Activated gamma-delta T cell (primary cell): ENCODE measurements at regions not wholly inside any gene's neighbourhood (a gene's known extent, or its start where the extent isn't known, plus 50 kb on each side); places are given as distances from the start of the nearest gene placed in this dataset.

ENCODE experiments used
- DNase-seq: peaks from one replicate; lab custom pipeline; 2025; lab: John Stamatoyannopoulos, UW

DNA sequence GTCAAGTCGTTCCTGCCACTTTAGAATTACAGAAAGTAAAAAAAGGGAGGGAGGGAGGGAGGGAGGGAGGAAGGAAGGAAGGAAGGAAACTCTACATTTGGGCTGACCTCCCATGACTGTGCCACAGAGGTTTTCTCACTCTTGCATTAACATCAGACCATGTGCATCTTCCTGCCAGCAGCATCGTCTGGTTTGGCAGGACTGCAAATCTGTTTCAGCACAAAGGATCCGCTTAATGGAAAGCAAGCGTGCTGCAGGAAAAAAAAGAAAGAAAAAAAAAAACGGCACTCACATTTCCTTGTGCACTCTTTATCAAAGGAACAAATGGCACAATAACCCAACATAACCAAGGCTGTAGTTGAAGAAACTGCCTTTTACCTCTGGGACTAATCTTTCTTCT, 148.8 kb upstream of the HES1 start:
- DNase-seq: no peak

DNA sequence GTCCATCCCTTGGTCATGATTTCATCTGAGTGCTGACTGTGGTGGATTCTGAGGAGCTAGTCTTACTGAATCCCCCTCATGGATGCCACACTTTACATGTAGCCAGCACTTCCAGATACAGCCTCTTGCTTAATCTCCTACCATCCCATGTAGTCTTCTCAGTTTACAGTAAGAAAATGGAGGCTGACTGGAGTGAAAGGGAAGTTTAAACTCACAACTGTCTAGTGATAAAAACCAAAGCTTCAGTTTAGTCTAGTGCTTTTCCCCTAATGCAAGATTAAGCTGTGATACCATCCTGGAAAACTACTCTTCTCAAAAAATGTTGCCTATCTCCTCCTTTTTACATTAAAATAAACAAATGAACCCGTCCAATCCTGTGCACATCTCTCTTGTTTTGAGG, 146.8 kb upstream of the HES1 start:
- no peak for DNase-seq

- no peak for DNase-seq
Measured at GRCh38 chr3:193991666-193992424, 144.1 kb upstream of the HES1 start.

DNA sequence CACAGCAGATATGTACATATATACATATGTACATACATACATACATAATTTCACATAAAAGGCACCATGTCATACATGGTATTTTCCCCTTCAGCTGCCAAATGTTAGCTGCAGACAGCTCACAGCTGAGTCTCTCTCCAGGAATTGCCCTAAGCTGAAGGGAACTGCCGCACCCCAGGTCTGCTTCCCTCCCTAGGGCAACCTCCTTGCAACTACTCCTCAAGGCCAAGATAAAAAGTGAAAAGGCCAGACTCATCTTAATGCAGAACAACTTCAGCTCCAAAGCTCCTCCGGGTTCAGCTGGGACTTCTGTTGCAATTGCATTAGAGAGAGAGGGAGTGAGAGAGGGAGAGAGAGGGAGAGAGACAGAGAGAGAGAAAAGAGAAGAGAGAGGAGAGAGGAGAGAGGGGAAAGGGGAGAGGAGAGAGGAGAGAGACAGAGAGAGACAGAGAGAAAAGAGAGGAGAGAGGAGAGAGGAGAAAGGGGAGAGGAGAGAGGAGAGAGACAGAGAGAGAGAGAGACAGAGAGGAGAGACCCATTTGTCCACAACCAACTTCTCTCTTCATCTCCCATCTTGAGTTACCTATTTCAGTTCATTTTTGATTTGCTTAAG, 143.4 kb upstream of the HES1 start:
- DNase-seq: no peak

GRCh38 chr3:193996221-193996620, 139.7 kb upstream of the HES1 start:
- no peak for DNase-seq

- DNase-seq: no peak
Measured at GRCh38 chr3:193996641-193997089, 139.3 kb upstream of the HES1 start.

DNA sequence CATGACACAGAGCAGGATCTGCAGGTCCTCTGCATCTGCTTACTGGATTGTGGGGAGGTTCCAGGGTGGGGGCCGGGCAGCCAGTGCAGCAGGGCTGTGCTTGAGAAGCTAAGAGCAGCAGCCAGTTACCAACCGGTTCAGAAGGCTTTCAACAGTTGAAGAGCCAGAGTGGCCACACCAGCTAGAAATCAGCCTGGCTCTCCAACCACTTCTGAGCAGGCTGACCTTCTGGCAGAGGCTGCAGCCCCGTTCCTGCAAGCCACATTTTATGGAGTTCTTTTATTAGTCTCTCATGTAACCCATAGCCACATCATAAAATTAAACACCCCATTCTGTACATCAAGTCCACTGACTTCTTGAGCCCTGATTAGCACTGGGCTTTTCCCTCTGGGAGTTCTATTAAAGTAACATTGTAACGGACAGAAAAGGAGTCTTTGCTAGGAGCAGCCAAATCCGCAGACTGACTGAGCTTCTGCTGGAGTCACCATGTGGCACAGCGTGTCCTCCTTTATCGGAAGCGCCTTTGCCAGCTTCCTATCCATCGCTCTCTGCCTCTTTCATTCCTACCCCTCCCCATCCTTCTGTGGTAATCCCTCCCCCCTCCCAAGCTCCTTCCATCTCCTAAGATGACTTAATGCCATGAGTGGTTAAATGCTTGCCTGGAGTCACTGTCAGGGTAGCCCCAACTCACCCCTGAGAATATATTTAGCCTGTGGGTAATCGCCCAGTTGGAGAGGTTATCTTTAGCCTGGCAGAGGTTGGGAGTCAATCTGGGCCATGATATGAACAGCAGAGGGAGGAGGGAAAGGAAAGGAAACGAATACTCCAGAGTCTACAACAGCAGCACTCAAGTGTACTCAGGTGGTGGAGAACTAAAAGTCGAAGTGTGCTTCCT, 138.5 kb upstream of the HES1 start:
- no peak for DNase-seq

DNA sequence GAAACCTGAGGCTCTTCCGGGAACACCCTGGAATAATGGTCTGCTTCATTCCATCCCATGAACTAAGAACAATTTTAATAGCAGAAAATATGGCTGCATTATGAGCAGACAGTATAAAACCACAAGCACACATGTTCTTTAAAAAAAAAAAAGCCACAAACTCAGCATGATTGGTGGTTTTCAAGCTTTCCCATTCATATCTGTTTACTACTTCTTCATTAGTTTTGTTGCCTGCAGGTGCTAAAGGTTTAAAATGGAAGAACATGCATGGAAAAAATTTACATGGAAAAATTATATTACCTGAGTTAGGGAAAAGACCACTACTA, 137.9 kb upstream of the HES1 start:
- no peak for DNase-seq

DNA sequence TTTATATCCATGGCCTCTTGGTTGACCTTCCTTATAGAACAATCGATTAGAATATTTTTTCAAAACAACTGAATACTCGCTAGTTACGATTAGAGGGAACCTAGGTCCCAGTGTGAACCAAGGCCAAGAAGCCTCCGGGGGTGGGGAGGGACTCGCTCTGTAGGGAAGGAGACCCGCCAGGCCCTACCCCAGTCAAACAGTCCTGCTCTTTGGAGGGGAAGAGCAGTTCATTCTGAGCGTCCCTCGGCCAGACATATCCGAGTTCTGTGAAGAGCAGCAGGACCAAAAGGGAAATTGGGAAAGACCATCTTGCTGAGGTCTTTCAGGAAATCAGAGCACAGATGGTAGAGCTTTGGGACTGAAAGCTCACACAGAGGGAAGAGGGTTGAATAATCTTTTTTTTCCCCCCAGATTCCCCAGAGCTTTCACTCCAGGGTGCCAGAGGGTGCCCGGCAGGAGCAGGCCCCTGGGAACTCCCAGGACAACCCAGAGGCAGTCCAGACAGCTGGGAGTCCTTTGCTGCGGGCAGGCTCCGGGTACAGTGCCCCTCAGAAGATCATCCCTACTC, 137.2 kb upstream of the HES1 start:
- DNase-seq: no peak

DNA sequence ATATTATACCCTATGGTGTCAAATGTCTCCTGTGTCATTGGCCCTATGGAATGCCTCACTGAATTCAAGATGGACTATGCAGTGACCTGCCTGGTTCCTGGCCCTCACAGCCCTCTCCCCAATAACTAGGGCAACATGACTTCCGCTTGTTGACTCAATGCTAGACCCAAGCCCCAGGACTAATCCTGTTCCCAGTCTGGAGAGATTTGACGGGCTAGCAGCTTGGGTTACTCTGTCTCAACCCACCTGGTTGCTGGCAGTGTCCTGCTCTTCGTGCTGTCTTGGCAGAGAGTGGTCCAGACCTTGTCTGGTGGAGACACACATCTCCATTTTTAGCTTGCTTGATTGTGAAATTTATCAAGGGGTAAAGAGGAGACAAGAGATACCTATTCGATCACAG, 135.8 kb upstream of the HES1 start:
- DNase-seq: no peak

DNA sequence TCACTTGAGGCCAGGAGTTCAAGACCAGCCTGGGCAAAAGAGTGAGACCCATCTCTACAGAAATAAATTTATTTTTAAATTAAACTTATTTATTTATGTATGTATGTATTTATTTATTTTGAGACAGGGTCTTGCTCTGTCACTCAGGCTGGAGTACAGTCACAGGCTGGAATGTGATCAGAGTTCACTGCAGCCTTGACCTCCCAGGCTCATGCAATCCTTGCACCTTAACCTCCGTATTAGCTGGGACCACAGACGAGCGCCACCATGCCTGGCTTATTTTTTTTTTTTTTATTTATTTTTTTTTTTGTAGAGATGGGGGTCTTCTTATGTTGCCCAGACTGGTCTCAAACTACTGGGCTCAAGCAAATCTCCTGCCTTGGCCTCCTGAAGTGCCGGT, 135.2 kb upstream of the HES1 start:
- no peak for DNase-seq

DNA sequence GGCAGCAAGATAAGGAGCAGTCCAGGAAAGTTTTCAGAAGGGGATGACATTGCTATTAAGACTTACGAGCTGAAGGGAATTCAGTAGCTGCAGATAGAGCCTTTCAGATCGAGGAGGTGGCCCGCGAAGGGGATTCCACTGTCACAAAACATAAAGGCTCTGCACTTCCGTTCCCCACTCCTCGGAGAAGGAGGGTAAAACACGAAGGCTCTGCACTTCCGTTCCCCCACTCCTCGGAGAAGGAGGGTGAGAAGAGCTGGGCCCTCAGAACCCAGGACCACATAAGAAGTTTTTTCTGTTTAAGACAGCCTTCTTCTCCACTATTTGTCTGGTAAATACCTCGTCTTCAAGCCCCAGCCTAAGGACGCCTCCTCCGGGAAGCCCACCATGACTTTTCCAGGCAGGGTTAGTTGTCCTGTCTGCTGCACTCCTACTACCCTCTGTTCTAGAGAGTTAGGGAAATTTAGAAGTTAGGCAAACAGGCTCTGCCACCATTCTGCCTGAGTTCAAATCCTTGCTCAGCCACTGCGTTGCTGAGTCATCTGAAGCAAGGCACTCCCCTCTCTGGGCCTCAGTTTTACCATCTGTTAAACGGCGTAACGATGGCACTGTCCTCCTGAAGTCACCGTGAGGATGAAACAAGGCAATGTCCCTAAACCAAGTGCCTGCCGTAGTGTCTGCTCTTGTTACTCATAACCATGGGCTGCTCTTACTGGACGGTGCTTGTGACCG, 134.1 kb upstream of the HES1 start:
- DNase-seq: no peak

GRCh38 chr3:194003114-194004057, 132.6 kb upstream of the HES1 start:
- DNase-seq: no peak

DNA sequence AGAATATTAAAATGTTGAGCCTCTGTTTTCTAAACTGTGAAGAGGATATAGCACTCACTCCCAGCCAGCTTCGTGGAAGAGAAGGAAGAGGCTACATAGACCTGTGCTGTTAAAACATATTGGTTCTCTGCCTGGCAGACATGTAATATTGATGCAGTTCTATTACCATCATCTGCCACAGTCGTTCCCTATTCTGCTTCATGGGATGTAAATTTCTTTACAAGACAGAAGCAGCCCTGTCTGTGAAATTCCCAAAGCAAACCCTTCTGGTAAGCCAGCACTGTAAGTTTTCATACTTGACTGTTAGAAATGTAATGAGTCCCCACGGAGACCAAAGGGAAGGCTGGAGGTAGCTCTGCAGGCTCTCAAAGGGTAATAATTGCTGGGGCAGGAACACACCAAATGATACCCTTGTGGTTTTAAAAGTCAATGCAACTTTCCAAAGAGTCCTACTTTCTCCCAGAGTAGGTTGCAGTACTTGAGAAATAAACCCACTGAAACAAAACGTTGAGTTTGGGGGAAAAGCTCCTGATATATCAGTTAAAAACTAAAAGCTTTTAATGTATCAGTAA, 129.9 kb upstream of the HES1 start:
- DNase-seq: no peak

DNA sequence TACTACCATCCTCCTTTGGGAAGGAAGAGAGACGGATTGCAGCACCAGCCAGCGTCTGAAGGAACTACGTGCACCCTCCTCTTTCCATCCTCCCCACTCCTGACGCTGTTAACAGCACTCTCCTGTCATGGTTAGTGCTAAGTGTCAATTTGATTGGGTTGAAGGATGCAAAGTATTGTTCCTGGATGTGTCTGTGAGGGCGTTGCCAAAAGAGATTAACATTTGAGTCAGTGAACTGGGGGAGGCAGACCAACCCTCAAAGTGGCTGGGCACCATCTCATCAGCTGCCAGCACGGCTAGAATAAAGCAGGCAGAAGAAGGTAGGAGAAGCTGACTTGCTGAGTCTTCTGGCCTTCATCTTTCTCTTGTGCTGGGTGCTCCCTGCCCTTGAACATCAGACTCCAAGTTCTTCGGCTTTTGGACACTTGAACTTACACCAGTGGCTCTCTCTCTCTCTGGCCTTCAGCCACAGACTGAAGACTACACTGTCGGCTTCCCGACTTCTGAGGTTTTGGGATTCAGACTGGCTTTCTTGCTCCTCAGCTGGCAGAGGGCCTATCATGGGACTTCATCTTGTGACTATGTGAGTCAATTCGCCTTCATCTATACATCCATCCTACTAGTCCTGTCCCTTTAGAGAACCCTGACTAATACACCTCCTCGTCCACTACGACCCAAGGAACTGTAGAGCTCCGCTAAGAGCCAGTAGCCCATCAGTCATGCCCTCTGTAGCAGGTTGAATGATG, 128.2 kb upstream of the HES1 start:
- DNase-seq: no peak

- no peak for DNase-seq
Measured at GRCh38 chr3:194009019-194009418, 126.9 kb upstream of the HES1 start.

GRCh38 chr3:194009892-194010533, 125.9 kb upstream of the HES1 start:
- no peak for DNase-seq

DNA sequence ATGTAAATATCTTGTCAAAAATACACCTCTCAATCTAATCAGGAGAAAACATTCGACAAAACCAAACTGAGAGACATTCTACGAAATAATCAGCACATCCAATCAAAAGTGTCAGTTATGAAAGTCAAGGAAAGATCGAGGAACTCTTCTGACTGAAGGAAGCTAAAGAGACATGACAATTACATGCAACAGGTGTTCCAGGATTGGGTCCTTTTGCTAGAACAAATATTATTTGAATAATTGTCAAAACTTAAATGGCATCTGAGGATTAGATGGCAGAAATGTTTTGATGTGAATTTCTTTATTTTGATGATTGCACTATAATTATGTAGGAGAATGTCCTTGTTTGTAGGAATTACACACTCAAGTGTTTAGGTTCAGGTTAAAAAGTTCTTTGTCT, 124.1 kb upstream of the HES1 start:
- no peak for DNase-seq

GRCh38 chr3:194013928-194014327, 122.0 kb upstream of the HES1 start:
- no peak for DNase-seq
